SK-N-SH (cell line): ENCODE measurements at regions not wholly inside any gene's neighbourhood (a gene's known extent, or its start where the extent isn't known, plus 50 kb on each side); places are given as distances from the start of the nearest gene placed in this dataset.

Experiments used
- CTCF ChIA-PET: fragments of 300-600, 350-600 bp; formaldehyde crosslinking; extraction: SDS; loops from one replicate; lab custom pipeline; 2021; lab: Yijun Ruan, JAX
- POLR2A ChIA-PET: fragments of 350-600 bp; sonication (Branson Sonifier 250); formaldehyde crosslinking; extraction: SDS; loops from one replicate; lab custom pipeline; 2020; ENCODE audit warnings: antibody characterized with exemption, inconsistent platforms; lab: Yijun Ruan, JAX
- DNase-seq: peaks from one replicate; pipeline ENCODE4 v3.0.0; 2012
- H2AFZ ChIP-seq: fragments of 200-600 bp; sonication (generic); 2 replicates; pipeline ENCODE4 v1.8.1; 2016; ENCODE audit warnings: antibody characterized with exemption, mild to moderate bottlenecking, low read depth
- H3F3A ChIP-seq: fragments of 200-600 bp; sonication (generic); replicated peaks from 2 replicates; pipeline ENCODE3; 2016; ENCODE audit warnings: antibody characterized with exemption, mild to moderate bottlenecking; ENCODE audit not compliant: insufficient read depth
- H3K27ac ChIP-seq, 2 experiments: fragments of 200-500 bp in 1 of 2; fragments of 200-600 bp in 1 of 2; sonication (Bioruptor generic) in 1 of 2; sonication (generic), shearing (Covaris generic) in 1 of 2; 2 replicates each; pipeline versions ENCODE4 v1.5.1 to v1.6.1; 2014 to 2016; ENCODE audit warnings: low read depth in 2 of 2, inconsistent platforms in 1 of 2, low read length in 1 of 2, mild to moderate bottlenecking in 1 of 2, mixed read lengths in 1 of 2
- H3K27me3 ChIP-seq: fragments of 200-600 bp; sonication (generic), shearing (Covaris generic); 2 replicates; pipeline ENCODE4 v1.6.1; 2016; ENCODE audit warnings: mixed run types; ENCODE audit not compliant: insufficient read depth
- H3K36me3 ChIP-seq, 2 experiments: fragments of 200-500 bp in 1 of 2; fragments of 200-600 bp in 1 of 2; sonication (Bioruptor generic) in 1 of 2; sonication (generic) in 1 of 2; replicated peaks in 1 of 2; 2 replicates each; pipeline versions ENCODE3 to v1.5.1; 2014 to 2016; ENCODE audit warnings: low read length in 1 of 2, mild to moderate bottlenecking in 1 of 2; ENCODE audit not compliant: insufficient read depth in 2 of 2, control insufficient read depth in 1 of 2
- H3K4me1 ChIP-seq, 2 experiments: fragments of 200-500 bp in 1 of 2; fragments of 200-600 bp in 1 of 2; sonication (Bioruptor generic) in 1 of 2; sonication (generic), shearing (Covaris generic) in 1 of 2; 2 replicates each; pipeline versions ENCODE4 v1.5.1 to v1.6.1; 2014 to 2016; ENCODE audit warnings: low read depth in 1 of 2, low read length in 1 of 2, mixed run types in 1 of 2; ENCODE audit not compliant: insufficient read depth in 2 of 2, control insufficient read depth in 1 of 2
- H3K4me2 ChIP-seq: fragments of 200-600 bp; sonication (generic), shearing (Covaris generic); 2 replicates; pipeline ENCODE4 v1.6.1; 2017; ENCODE audit warnings: mixed run types
- H3K4me3 ChIP-seq, 2 experiments: fragments of 200-500 bp in 1 of 2; fragments of 200-600 bp in 1 of 2; sonication (Bioruptor generic) in 1 of 2; sonication (generic), shearing (Covaris generic) in 1 of 2; 2 replicates each; pipeline versions ENCODE4 v1.5.1 to v1.8.1; 2014 to 2016; ENCODE audit warnings: low read depth in 2 of 2, inconsistent platforms in 1 of 2, low read length in 1 of 2, mild to moderate bottlenecking in 1 of 2, mixed read lengths in 1 of 2, moderate library complexity in 1 of 2
- H3K79me2 ChIP-seq: fragments of 200-600 bp; sonication (generic); 2 replicates; pipeline ENCODE4 v1.8.1; 2017; ENCODE audit warnings: mild to moderate bottlenecking; ENCODE audit not compliant: insufficient read depth
- H3K9ac ChIP-seq: fragments of 200-600 bp; sonication (generic); 2 replicates; pipeline ENCODE4 v1.6.1; 2017; ENCODE audit warnings: mixed run types
- H3K9me2 ChIP-seq: fragments of 200-600 bp; sonication (generic); 2 replicates; pipeline ENCODE4 v1.6.1; 2017; ENCODE audit warnings: mixed run types
- H3K9me3 ChIP-seq: fragments of 200-600 bp; sonication (generic); 2 replicates; pipeline ENCODE4 v1.6.1; 2017; ENCODE audit warnings: mixed run types, mild to moderate bottlenecking, moderate library complexity
- H4K20me1 ChIP-seq: fragments of 200-600 bp; sonication (generic); 2 replicates; pipeline ENCODE4 v1.6.1; 2017; ENCODE audit warnings: mild to moderate bottlenecking, mixed run types; ENCODE audit not compliant: insufficient read depth
- CHD2 ChIP-seq: fragments of 150-350 bp; IDR thresholded peaks from 2 replicates; pipeline ENCODE4 v1.6.1; 2018; ENCODE audit warnings: low read length; ENCODE audit not compliant: partially characterized antibody
- ELF1 ChIP-seq: IDR thresholded peaks from 2 replicates; pipeline ENCODE4 v1.4.0; 2012
- EP300 ChIP-seq, 2 experiments: IDR thresholded peaks; 2 replicates each; pipeline versions ENCODE4 v1.4.0 to v1.6.1; 2012; ENCODE audit warnings: borderline replicate concordance in 1 of 2, low read depth in 1 of 2, low read length in 1 of 2
- FOSL2 ChIP-seq: IDR thresholded peaks from 2 replicates; pipeline ENCODE4 v1.4.0; 2012; ENCODE audit warnings: low read depth, mild to moderate bottlenecking, moderate library complexity, borderline replicate concordance
- FOXJ3 ChIP-seq: sonication (generic); formaldehyde crosslinking; IDR thresholded peaks from 2 replicates; pipeline ENCODE4 v1.5.1; 2020; ENCODE audit warnings: mild to moderate bottlenecking, missing genetic modification reagents
- FOXM1 ChIP-seq: IDR thresholded peaks from 2 replicates; pipeline ENCODE4 v1.4.0; 2012; ENCODE audit warnings: low read depth, mild to moderate bottlenecking
- GABPA ChIP-seq: IDR thresholded peaks from 2 replicates; pipeline ENCODE4 v1.4.0; 2012; ENCODE audit warnings: low read depth, mild to moderate bottlenecking
- GATA2 ChIP-seq: sonication (generic); formaldehyde crosslinking; IDR thresholded peaks from 2 replicates; pipeline ENCODE4 v1.5.0; 2020; ENCODE audit warnings: mild to moderate bottlenecking, missing genetic modification reagents
- JUND ChIP-seq: IDR thresholded peaks from 2 replicates; pipeline ENCODE4 v1.4.0; 2012
- MEF2A ChIP-seq: IDR thresholded peaks from 2 replicates; pipeline ENCODE4 v1.4.0; 2012; ENCODE audit warnings: low read depth, borderline replicate concordance
- NFIC ChIP-seq: IDR thresholded peaks from 2 replicates; pipeline ENCODE4 v1.4.0; 2012; ENCODE audit warnings: borderline replicate concordance
- NRF1 ChIP-seq: IDR thresholded peaks from 2 replicates; pipeline ENCODE4 v1.6.1; 2012; ENCODE audit warnings: low read depth, mild to moderate bottlenecking, low read length
- RAD21 ChIP-seq: IDR thresholded peaks from 2 replicates; pipeline ENCODE4 v1.6.1; 2012; ENCODE audit warnings: mild to moderate bottlenecking, low read length
- REST ChIP-seq: IDR thresholded peaks from 2 replicates; pipeline ENCODE4 v1.6.1; 2012; ENCODE audit warnings: mild to moderate bottlenecking, low read depth, low read length, moderate library complexity
- RFX5 ChIP-seq: IDR thresholded peaks from 2 replicates; pipeline ENCODE4 v1.6.1; 2012; ENCODE audit warnings: mild to moderate bottlenecking, improper control_type of control experiment, low read length
- SIN3A ChIP-seq: IDR thresholded peaks from 2 replicates; pipeline ENCODE4 v1.6.1; 2012; ENCODE audit warnings: low read depth, mild to moderate bottlenecking, low read length, moderate library complexity, borderline replicate concordance
- SMC3 ChIP-seq: IDR thresholded peaks from 2 replicates; pipeline ENCODE4 v1.6.1; 2012; ENCODE audit warnings: low read depth, low read length, improper control_type of control experiment
- TAF1 ChIP-seq: IDR thresholded peaks from 2 replicates; pipeline ENCODE4 v1.6.1; 2012; ENCODE audit warnings: low read depth, mild to moderate bottlenecking, low read length, moderate library complexity, borderline replicate concordance
- TCF12 ChIP-seq: IDR thresholded peaks from 2 replicates; pipeline ENCODE4 v1.4.0; 2012
- TEAD4 ChIP-seq: IDR thresholded peaks from 2 replicates; pipeline ENCODE4 v1.4.0; 2012; ENCODE audit warnings: mild to moderate bottlenecking, borderline replicate concordance; ENCODE audit not compliant: insufficient read depth
- WGBS: methylation state at CpG from one replicate; pipeline ENCODE4 v1.1.6; 2017; ENCODE audit warnings: low lambda C conversion rate; 5-methylcytosine and 5-hydroxymethylcytosine counted together
- TF ChIP-seq, protein P1 (sequence below): IDR thresholded peaks from 2 replicates; pipeline ENCODE4 v1.4.0; 2012; ENCODE audit warnings: low read depth

- CTCF ChIA-PET = no interaction called here
- H3K9me3 ChIP-seq = no peaks in the 10 kb centered on the region
- DNase-seq = no peak
These were observed 566.2 kb downstream of the IRS1 start for GRCh38 chr2:226233388-226233787.

DNA sequence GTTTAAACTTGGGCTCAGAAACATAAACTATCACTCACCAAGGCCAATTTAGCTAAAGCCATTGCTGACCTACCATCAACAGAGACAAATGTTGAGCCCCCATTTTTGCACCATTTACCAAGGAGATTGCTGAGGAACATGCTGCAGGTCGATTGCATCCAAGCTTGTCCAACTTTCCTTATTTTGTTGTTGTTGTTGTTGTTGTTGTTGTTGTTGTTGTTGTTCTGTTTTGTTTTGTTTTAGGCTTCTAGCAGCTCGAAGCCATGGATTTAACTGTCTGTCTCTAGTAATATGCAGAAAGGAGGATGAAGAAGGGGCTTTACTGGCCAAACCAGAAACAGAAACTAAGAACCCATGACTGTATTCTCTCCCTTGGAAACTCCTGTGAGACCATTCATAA, 571.5 kb downstream of the IRS1 start:
- Histone ChIP-seq H3K9ac (no peak overlapping the region), H3F3A (no peaks in the 10 kb centered on the region), H3K36me3 (no peaks in the 10 kb centered on the region), H3K4me3 (no peak overlapping the region), H3K27ac (no peak overlapping the region), H3K9me2 (no peaks in the 10 kb centered on the region), H3K9me3 (peaks cover 5% of the 10 kb centered on the region; the same call in 1 of the 2 replicates), H2AFZ (no peak overlapping the region), H3K79me2 (no peaks in the 10 kb centered on the region), H3K27me3 (no peaks in the 10 kb centered on the region), H3K4me2 (no peak overlapping the region), H4K20me1 (no peaks in the 10 kb centered on the region), H3K4me1 (no peaks in the 10 kb centered on the region)
- ChIA-PET CTCF (interaction anchor here (2.1 kb wide), 1 partner anchor 12 kb away, joined by 6 read pairs; no protein-coding TSS in a partner anchor), POLR2A (no interaction called here)
- WGBS = 2% methylated on average over 2 of the region's 2 CpGs
- no peak for TF ChIP-seq NRF1
- no peak for TF ChIP-seq REST
- no peak for TF ChIP-seq FOXJ3 (CRISPR knock-in tag)
- TF ChIP-seq CHD2 = no peak
- no peak for TF ChIP-seq FOSL2
- TF ChIP-seq, protein P1, sequence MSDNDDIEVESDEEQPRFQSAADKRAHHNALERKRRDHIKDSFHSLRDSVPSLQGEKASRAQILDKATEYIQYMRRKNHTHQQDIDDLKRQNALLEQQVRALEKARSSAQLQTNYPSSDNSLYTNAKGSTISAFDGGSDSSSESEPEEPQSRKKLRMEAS = no peak
- no peak for DNase-seq

More at GRCh38 chr2:226233388-226233787, 566.2 kb downstream of the IRS1 start:
- no peaks in the 10 kb centered on the region for H3K4me1 ChIP-seq
- no peaks in the 10 kb centered on the region for H3K27me3 ChIP-seq
- H3K36me3 ChIP-seq = no peaks in the 10 kb centered on the region
- no peak overlapping the region for H3K4me3 ChIP-seq
- H3K9ac ChIP-seq = no peak overlapping the region
- no peak overlapping the region for H3K4me2 ChIP-seq
- no peak overlapping the region for H3K27ac ChIP-seq
- no peaks in the 10 kb centered on the region for H3K9me2 ChIP-seq
- POLR2A ChIA-PET = no interaction called here
- no peaks in the 10 kb centered on the region for H3F3A ChIP-seq
- no peaks in the 10 kb centered on the region for H4K20me1 ChIP-seq
- H2AFZ ChIP-seq = no peak overlapping the region
- TF ChIP-seq EP300 (IDR thresholded peaks at IDR 0.05; ENCODE audit: borderline replicate concordance in 1 of 2, low read depth in 1 of 2, low read length in 1 of 2) = no peak
- TF ChIP-seq FOXM1 = no peak
- no peak for TF ChIP-seq REST
- TF ChIP-seq GABPA = no peak
- TF ChIP-seq GATA2 (CRISPR knock-in tag) = no peak
- TF ChIP-seq NFIC = no peak
- TF ChIP-seq JUND = no peak
- no peak for TF ChIP-seq FOSL2
- no peak for TF ChIP-seq FOXJ3 (CRISPR knock-in tag)
- TF ChIP-seq RFX5 = no peak
- TF ChIP-seq MEF2A = no peak
- TF ChIP-seq SIN3A = no peak
- TF ChIP-seq, protein P1 = no peak
- TF ChIP-seq TCF12 = no peak
- no peak for TF ChIP-seq TAF1
- TF ChIP-seq RAD21 = no peak
- no peak for TF ChIP-seq TEAD4
- no peak for TF ChIP-seq SMC3
- TF ChIP-seq ELF1 = no peak
- no peaks in the 10 kb centered on the region for H3K79me2 ChIP-seq
